GM12874 (cell line): ENCODE measurements at regions not wholly inside any gene's neighbourhood (a gene's known extent, or its start where the extent isn't known, plus 50 kb on each side); places are given as distances from the start of the nearest gene placed in this dataset.
A peak's percentile ranks its signal among the peaks of the same experiment; 100 is the strongest.

Source experiments
- CTCF ChIP-seq: IDR thresholded peaks from 2 replicates; pipeline ENCODE4 v1.5.1; 2011; ENCODE audit warnings: low read depth, mild to moderate bottlenecking, control low read depth, low read length, moderate library complexity; ENCODE audit not compliant: insufficient read depth

DNA sequence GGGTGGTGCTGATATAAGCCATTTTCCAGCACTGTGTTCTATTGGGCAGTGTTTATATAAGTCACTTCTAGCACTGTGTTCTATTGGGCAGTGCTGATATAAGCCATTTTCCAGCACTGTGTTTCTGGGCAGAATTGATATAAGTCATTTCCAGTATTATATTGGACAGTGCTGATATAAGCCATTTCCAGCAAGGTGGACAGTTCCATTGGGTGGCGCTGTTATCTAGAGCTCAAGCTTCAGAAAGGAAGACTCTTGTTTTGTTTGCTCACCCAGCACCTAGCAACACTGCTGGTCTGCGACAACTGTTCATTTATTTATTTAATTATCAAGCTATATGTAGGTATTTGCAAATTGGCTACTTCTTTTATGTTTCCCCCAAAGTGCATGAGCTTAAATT is 690.3 kb downstream of the AACS start:
- TF ChIP-seq CTCF = no peak

DNA sequence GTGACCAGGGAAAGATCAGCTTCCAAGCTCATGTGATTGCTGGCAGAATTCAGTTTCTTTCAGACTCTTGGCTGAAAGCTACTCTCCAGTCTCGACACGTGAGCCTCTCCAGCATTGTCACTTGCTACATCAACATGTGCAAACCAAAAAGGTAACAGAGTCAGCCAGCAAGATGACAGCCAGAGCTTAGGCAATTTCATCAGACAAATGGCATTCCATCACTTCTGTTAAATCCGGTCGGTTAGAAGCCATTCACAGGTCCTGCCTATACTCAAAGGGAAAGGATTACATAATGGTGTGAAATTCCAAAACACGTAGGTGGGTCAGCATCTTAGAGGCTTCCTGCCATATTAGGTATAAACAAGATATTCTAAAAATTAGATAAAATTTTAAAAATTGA is 700.9 kb downstream of the AACS start:
- no peak for TF ChIP-seq CTCF

DNA sequence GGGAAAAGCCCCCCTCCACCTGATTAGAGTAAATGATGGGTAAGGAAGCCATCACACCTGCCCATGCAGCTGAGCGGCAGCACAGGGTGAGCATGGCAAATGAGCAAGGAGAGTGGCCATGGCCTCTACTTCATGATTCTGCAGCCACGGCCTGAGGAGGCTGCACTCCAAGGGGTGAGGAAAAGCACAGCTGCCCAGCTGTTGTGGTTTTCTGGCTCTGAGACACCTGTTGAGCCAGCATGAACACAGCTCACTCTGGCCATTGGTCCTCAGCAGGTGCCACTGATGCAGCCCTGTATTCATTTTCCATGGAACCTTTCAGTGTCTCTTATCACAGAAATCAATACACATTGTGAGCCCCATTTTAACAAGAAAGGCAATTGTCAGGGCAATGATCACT is 707.2 kb downstream of the AACS start:
- TF ChIP-seq CTCF = no peak

DNA sequence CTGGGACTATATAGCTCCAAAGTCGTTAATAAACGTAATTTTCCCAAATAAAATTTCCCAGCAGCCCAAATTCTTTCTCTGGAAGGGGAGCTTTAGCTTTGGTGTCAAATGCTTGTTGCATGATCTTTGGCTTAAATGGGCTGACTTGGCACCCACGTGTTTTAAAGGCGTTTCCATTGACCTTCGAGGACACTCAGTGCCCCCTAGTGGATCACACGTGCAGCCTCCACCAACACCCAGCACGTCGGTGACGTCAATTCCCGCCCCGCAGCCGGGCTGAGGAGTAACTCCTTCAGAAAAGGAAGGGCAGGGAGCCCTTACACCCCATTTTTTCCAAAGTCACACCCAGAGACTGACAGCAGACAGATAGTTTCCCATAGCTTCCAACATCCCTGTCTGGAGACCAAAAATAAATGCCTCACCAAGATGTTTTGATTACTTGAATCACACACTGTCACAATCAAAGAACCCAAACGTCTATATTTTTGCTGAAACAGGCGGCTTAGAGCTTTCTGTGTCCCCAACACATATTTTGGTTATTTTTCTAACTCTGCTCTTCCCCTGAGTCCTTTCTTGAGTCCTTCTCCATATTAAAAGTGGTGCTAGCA is 707.9 kb downstream of the AACS start:
- peak; percentile 60 for TF ChIP-seq CTCF

GRCh38 chr12:125775507-125775906 is 710.3 kb downstream of the AACS start:
- no peak for TF ChIP-seq CTCF

- TF ChIP-seq CTCF = no peak
These were observed 711.0 kb downstream of the AACS start for GRCh38 chr12:125776212-125776611.

- no peak for TF ChIP-seq CTCF
These were observed 720.9 kb downstream of the AACS start for GRCh38 chr12:125786143-125786542.
